MCF 10A (cell line): ENCODE measurements at regions not wholly inside any gene's neighbourhood (a gene's known extent, or its start where the extent isn't known, plus 50 kb on each side); places are given as distances from the start of the nearest gene placed in this dataset.
A peak's percentile ranks its signal among the peaks of the same experiment; 100 is the strongest.

ENCODE experiments used
- BruUV-seq: library from RNA; stranded (reverse); fragments of 400-500 nt; replicated peaks from 2 replicates; lab custom pipeline; 2021; lab: Mats Ljungman, UMichigan
- CTCF ChIA-PET: fragments of 300-600 bp; sonication (Branson Sonifier 250); formaldehyde crosslinking; extraction: SDS; loops from one replicate; lab custom pipeline; 2021; ENCODE audit warnings: antibody characterized with exemption, inconsistent platforms; lab: Yijun Ruan, JAX
- POLR2A ChIA-PET: fragments of 300-600, 350-650 bp; sonication (Branson Sonifier 250); formaldehyde crosslinking; extraction: SDS; loops from one replicate; lab custom pipeline; 2020; ENCODE audit warnings: antibody characterized with exemption, inconsistent platforms; lab: Yijun Ruan, JAX
- DNase-seq: peaks from one replicate; pipeline ENCODE4 v3.0.0-alpha.2; 2018; ENCODE audit not compliant: unreplicated experiment
- H3K27ac Mint-ChIP-seq: one replicate; pipeline ENCODE4 v1.8.0; 2022; ENCODE audit warnings: mild to moderate bottlenecking, low read depth, mixed read lengths; ENCODE audit not compliant: unreplicated experiment
- H3K27me3 Mint-ChIP-seq: one replicate; pipeline ENCODE4 v1.8.0; 2022; ENCODE audit warnings: mixed read lengths; ENCODE audit not compliant: insufficient read depth, unreplicated experiment
- H3K36me3 Mint-ChIP-seq: one replicate; pipeline ENCODE4 v1.8.0; 2022; ENCODE audit warnings: mild to moderate bottlenecking, moderate library complexity, mixed read lengths; ENCODE audit not compliant: insufficient read depth, unreplicated experiment
- H3K4me1 Mint-ChIP-seq: one replicate; pipeline ENCODE4 v1.8.0; 2022; ENCODE audit warnings: mixed read lengths; ENCODE audit not compliant: insufficient read depth, unreplicated experiment
- H3K4me3 Mint-ChIP-seq: one replicate; pipeline ENCODE4 v1.8.0; 2022; ENCODE audit warnings: mild to moderate bottlenecking, moderate library complexity, mixed read lengths; ENCODE audit not compliant: unreplicated experiment
- H3K9me3 Mint-ChIP-seq: one replicate; pipeline ENCODE4 v1.8.0; 2022; ENCODE audit warnings: mixed read lengths; ENCODE audit not compliant: unreplicated experiment
- CTCF ChIP-seq: fragments of 200-600 bp; IDR thresholded peaks from one replicate; pipeline ENCODE4 v1.8.0; 2022; ENCODE audit warnings: antibody characterized with exemption, mild to moderate bottlenecking; ENCODE audit not compliant: unreplicated experiment
- intact Hi-C: fragments of 100-400 bp; cut with micrococcal nuclease; formaldehyde crosslinking; loops from 2 replicates; pipeline ENCODE4 v1.14.1; 2022

GRCh38 chr10:8636371-8636770, 581.9 kb downstream of the GATA3 start:
- no peak overlapping the region for H3K27ac Mint-ChIP-seq
- peaks cover 17% of the 10 kb centered on the region for H3K4me1 Mint-ChIP-seq
- intact Hi-C loops = no loop called here
- no peak for TF ChIP-seq CTCF
- no peak overlapping the region for H3K4me3 Mint-ChIP-seq
- H3K9me3 Mint-ChIP-seq = peaks cover 8% of the 10 kb centered on the region
- ChIA-PET POLR2A (no interaction called here), CTCF (no interaction called here)
- H3K27me3 Mint-ChIP-seq = no peaks in the 10 kb centered on the region
- H3K36me3 Mint-ChIP-seq = no peaks in the 10 kb centered on the region
- no peak for DNase-seq
- BruUV-seq = no TSS peak

GRCh38 chr10:8637640-8638039, 583.2 kb downstream of the GATA3 start:
- peaks cover 4% of the 10 kb centered on the region for H3K36me3 Mint-ChIP-seq
- H3K27me3 Mint-ChIP-seq = no peaks in the 10 kb centered on the region
- CTCF ChIA-PET = no interaction called here
- POLR2A ChIA-PET = no interaction called here
- H3K9me3 Mint-ChIP-seq = peaks cover 13% of the 10 kb centered on the region
- DNase-seq = no peak
- H3K4me3 Mint-ChIP-seq = no peak overlapping the region
- H3K4me1 Mint-ChIP-seq = peaks cover 17% of the 10 kb centered on the region
- BruUV-seq = no TSS peak
- intact Hi-C loops = no loop called here
- no peak for TF ChIP-seq CTCF
- no peak overlapping the region for H3K27ac Mint-ChIP-seq

GRCh38 chr10:8638088-8638672, 583.7 kb downstream of the GATA3 start:
- no peak overlapping the region for H3K27ac Mint-ChIP-seq
- no TSS peak for BruUV-seq
- intact Hi-C loops = no loop called here
- no peak for DNase-seq
- H3K4me3 Mint-ChIP-seq = no peak overlapping the region
- peaks cover 6% of the 10 kb centered on the region for H3K36me3 Mint-ChIP-seq
- H3K4me1 Mint-ChIP-seq = peaks cover 13% of the 10 kb centered on the region
- CTCF ChIA-PET = no interaction called here
- TF ChIP-seq CTCF = no peak
- H3K27me3 Mint-ChIP-seq = no peaks in the 10 kb centered on the region
- H3K9me3 Mint-ChIP-seq = peaks cover 7% of the 10 kb centered on the region
- POLR2A ChIA-PET = no interaction called here

GRCh38 chr10:8639486-8640185, 585.1 kb downstream of the GATA3 start:
- POLR2A ChIA-PET = no interaction called here
- Mint-ChIP-seq H3K27ac (no peak overlapping the region), H3K27me3 (no peaks in the 10 kb centered on the region), H3K4me1 (peaks cover 11% of the 10 kb centered on the region), H3K36me3 (peaks cover 6% of the 10 kb centered on the region), H3K9me3 (peaks cover 7% of the 10 kb centered on the region), H3K4me3 (no peak overlapping the region)
- intact Hi-C loops = no loop called here
- TF ChIP-seq CTCF = no peak
- CTCF ChIA-PET = no interaction called here
- DNase-seq = peak; percentile 35
- no TSS peak for BruUV-seq
